ENCODE measurements at regions not wholly inside any gene's neighbourhood (a gene's known extent, or its start where the extent isn't known, plus 50 kb on each side); places are given as distances from the start of the nearest gene placed in this dataset.

DNA sequence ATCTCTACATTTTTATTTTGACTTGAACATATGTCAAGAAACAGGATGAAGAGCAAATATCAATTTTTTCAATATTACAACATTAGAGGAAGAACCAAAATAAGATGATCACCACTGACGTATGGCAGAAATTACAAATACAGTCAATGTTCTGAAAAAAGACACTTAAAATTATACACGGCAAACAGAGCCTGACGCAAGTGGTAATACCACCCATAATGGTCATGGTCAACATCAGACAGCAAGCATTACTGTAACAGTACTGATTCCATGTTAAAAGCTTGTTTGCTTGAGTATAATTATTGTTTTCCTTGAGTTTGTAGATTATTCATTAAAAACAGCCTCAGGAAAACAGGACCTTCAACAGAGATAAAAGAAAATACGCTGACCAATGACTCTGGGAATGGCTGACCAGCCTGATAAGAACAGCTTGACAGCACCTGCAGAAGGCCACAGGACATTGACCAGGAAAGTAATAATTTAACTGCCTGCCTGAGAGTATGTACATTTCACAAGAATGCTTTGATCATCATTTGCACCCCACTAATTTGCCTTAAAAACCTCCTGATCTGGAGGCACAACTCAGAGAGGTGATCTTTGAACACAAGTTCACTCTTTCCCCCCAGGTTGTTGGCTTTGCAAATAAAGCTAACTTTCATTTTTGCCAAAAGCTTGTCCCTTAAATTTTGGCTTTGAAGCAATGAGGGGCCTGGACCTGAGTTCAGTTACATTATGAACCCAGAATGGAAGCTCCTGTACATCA, 187.3 kb downstream of the IPO8 start:
- H3K4me3 ChIP-seq (ENCODE audit: low read depth, low read length), result no peak overlapping the region

DNA sequence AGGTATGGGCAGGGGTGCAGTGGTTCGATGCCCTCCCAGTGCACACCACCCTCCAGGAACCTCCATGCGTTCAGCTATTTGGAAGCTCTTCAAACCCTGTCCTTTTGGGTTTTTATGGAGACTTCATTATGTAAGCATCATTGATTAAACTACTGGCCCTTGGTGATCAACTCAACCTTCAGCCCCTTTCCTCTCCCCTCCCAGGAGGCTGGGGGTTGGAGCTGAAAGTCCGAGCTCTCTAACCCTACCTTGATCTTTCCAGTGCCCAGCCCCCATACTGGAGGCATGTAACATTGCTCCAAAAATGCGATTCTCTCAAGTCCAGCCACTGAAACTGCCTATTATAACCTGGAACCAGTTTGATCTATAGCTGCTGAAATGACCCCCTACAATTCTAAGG, 188.1 kb downstream of the IPO8 start:
- H3K4me3 ChIP-seq (ENCODE audit: low read depth, low read length), result no peak overlapping the region

DNA sequence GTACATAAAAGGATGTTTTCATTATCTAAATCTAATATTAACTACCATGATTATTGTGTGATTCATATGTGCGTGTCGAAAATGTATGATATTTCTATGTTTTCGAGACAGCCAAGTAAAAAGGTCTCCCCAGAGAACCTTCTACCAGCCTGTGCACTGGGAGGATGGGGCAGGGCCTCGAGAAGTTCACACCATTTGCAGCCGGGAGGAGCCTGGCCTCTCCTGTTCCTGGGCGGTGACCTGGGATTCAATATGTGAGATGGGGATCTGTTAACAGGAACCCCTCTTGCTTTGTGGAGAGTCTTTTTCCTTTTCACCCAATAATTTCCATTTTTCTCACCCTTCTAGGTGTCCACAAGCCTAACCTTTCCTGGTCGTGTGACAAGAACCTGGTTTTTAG, 189.3 kb downstream of the IPO8 start:
- no peak overlapping the region for H3K4me3 ChIP-seq (ENCODE audit: low read depth, low read length)

DNA sequence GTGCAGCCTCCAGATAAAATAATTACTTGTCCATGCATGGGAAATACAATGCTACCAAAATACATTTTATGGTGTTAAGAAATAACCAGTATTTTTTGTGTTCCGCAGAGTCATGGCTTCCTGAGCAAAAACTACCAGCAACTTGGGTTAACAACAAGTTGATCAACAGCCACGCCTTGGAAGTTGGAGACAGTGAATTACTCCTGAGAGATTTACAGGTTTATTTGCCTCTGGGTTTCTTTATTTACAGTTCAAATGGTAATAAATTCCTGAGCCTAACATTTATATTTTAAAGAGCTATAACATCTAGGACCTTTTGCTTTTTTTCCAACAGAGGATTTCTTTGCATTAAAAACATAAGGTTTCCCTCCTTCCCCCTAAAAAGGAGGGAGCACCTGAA, 194.0 kb downstream of the IPO8 start:
- H3K4me3 ChIP-seq (ENCODE audit: low read depth, low read length), result no peak overlapping the region

DNA sequence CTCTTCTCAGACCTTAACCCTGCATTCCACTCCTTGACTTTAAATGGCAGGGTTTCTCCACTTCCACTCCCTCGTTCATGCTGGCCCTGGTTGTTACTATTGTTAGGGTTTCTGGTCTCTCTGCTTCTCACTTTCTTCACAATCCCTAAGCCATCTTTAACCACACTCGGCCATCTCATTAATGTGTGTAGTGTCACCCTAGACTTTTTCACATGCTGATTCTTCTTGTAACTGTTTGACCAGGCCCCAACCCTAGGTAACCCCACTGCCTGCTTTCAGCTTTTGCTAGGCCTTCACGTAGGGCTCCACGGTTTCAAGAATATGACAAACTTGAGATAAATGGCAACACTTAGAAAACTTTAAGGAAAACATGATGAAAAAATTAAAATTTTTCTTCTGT, 195.1 kb downstream of the IPO8 start:
- H3K4me3 ChIP-seq (ENCODE audit: low read depth, low read length), result no peak overlapping the region

DNA sequence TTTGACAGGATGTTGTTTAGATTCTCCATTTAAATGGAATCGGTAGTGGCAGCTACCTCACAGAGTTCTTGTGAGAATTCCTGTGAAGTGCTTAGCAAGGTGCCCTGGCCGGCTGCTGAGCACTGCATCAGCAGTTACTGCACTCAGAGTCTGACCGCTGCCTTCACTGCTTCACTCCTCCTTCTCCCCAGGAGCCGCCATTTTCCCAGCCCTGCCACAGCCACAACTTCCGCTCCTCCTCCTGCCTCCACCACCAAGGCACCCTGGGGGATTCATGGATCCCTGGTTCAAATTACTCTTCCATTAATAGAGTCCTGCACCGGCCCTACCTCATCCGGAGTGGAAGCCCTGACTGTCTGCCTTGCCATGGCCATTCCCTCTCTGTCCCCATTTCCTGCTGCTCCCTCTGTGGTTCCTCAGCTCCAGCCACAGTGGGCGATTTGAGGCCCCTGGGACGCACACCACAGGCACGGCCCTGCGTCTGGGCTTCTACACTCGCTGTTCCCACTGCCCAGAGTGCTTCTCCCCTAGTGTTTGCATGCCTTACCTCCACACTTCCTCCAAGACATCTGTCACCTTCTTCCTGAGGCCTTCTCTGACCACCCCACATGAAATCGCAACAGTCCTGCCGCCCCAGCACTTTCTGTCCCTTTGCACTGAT, 210.3 kb downstream of the IPO8 start:
- H3K4me3 ChIP-seq (ENCODE audit: low read depth, low read length), result no peak overlapping the region

DNA sequence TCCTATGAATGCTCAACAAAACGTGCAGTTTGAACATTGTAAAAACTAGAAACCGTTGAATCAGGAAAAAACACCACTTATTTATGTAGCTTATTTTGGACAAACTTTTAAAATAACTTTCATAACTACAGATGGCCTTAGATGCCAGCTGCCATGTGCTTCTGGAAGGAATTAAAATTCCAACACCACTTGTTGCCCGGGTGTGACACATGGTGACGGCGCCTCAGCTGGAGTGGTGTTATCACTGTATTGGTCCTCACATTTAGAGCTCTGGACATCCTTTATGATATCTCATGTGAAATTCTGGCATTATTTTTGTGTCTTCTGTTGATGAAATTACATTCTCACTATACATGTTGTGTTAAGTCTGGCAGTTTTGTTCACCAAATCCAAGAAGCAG, 211.0 kb downstream of the IPO8 start:
- no peak overlapping the region for H3K4me3 ChIP-seq (ENCODE audit: low read depth, low read length)

DNA sequence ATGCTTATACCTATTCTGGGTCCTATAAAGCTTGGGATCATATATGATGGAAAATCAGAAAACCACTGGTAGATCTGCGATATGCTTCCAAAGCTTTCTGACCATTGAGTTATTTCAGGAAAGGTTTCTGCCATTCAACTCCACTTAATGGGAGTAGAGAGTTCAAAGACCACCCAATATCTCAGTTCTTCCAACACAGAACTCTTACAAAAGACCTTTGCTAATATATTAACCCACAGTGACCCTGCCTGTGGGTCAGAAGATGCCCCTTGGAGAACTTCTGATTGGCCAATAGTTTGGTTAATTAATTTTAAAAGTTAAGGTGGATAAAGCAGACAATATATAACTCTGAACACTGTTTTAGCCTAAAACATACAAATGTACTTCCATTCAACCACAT, 213.0 kb downstream of the IPO8 start:
- H3K4me3 ChIP-seq (ENCODE audit: low read depth, low read length), result no peak overlapping the region

DNA sequence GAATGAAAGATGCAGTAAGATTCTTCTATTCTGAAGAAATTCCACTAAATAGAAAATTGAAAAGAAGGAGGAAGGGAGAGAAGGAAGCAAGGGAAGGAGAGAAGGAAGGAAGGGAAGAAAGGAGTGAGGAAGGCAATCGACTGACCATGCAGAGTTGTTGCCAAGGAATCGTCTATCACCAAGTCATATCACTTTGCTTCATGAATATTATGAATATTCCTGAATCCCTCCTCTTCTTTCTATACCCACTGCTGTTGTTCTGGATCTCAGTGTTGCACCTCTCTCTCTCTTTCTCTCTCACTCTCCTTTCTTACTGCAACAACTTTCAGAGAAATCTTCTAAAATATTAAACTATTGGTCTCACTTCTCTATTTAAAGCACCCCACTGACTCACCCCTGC, 222.4 kb downstream of the IPO8 start:
- H3K4me3 ChIP-seq (ENCODE audit: low read depth, low read length), result no peak overlapping the region

DNA sequence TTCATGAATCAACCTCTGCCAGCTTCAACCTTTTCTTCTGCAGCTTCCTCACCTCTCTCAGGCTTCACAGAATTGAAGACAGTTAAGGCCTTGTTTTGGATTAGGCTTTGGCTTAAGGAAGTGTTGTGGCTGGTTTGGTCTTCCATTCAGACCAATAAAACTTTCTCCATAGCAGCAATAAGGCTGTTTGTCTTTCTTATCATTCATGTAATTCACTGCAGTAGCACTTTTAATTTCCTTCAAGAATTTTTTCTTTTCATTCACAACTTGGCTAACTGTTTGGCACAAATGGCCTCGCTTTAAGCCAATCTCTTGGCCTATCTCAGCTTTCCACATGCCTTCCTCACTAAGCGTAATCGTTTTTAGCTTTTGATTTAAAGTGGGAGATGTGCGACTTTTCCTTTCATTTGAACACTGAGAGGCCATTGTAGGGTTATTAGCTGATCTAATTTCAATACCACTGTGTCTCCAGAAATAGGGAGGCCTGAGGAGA, 229.5 kb downstream of the IPO8 start:
- no peak overlapping the region for H3K4me3 ChIP-seq (ENCODE audit: low read depth, low read length)

DNA sequence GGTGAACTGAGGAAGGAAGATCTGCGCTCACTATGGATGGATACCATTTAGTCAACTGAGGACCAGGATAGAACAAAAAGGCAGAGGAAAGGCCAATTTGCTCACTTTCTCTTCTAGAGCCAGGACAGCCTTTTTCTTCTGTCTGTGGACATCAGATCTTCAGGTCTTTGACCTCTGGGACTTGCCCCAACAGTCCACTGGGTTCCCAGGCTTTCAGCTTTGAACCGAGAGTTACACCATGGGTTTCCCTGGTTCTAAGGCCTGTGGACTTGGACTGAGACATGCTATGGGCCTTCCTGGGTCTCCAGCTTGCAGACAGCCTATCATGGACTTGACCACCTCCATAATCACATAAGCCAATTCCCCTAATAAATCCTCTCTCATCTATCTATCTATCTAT, 232.0 kb downstream of the IPO8 start:
- H3K4me3 ChIP-seq (ENCODE audit: low read depth, low read length), result no peak overlapping the region

DNA sequence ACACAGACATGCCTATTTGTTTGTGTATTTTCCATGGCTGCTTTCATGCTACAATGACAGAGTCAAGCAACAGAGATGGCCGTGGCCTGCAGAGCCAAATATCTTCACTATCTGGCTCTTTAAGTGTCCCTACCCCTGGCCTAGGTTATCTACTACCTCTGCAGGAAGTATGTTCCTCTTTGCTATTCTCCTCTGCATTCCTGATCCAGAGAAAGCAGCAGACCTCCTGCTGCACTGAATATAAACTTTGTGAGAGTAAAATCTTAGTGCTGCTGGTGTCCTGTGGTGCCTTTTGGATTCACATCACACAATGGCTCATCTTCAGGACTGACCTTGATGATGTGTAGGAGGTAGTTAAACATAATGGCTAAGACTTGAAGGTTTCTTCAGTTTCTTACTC, 233.4 kb downstream of the IPO8 start:
- H3K4me3 ChIP-seq (ENCODE audit: low read depth, low read length), result no peak overlapping the region

DNA sequence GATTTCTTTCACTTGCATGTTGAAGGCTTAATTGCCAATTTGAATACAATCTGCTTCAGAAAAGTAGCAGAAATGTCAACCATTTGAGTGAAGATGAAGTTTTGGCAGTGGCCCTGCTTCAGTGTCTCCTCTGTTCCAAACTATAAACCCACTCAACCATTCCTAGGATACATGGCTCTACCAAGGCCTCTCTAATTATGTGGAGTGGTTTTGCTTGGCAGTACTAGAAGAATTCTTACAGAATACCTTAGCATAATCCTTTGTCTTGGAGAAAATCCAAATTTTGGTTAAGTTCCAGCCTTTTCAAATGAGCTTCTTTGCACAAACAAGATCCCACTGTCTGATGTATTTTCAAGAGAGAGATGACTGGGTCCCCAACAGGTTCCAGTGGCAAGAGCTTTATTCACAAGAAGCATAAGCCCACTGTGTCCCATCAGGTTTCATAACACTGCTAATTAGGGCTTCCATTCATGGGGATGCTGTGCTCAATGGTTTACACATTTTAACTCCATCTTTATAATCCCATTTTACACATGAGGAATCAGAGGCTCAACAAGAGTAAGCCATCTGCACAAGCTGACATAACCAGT, 234.5 kb downstream of the IPO8 start:
- H3K4me3 ChIP-seq (ENCODE audit: low read depth, low read length), result no peak overlapping the region

DNA sequence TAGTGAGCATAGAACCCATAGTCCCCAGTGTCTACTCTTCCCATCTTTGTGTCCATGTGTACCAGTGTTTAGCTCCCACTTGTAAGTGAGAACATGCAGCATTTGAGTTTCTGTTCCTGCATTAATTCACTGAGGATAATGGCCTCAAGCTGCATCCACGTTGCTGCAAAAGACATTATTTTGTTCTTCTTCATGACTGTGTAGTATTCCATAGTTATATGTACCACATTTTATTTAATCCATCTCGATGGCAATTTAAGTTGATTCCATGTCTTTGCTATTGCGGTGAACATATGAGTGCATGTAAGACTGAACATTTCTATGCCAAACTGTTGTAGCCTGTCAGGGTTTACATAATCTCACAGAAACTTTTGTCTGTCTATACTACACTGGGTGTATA, 237.2 kb downstream of the IPO8 start:
- H3K4me3 ChIP-seq (ENCODE audit: low read depth, low read length), result no peak overlapping the region

DNA sequence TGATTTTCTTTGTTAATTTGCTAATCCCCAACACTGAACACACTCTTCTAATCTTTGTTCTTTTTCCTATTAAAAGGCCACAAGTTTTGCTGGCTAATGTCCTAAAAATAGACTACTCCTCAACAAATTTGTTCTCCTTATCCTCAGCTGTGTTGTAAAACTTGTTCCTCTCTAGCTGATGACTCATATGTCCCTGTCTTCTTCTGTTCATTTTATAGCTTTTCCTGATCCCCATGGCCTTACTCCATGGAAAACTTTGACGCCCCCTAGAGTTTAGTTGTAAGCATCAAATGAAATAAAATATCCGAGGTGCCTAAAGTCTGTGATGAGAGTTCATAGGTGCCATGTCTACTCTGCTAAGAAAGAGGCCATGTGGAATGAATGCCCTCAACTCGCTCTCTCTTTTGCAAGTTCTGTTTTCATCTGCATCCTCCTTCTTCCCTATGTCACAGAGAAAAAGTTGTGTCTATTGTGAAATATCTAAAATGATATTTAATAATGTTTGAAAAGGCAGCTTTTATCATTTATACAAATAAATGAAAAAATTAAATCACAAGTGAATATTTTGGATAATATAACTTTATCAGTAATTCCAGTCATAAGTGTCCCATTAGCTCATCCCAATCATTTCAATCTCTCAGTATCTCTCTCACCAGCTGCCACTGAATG, 237.9 kb downstream of the IPO8 start:
- H3K4me3 ChIP-seq (ENCODE audit: low read depth, low read length), result no peak overlapping the region

DNA sequence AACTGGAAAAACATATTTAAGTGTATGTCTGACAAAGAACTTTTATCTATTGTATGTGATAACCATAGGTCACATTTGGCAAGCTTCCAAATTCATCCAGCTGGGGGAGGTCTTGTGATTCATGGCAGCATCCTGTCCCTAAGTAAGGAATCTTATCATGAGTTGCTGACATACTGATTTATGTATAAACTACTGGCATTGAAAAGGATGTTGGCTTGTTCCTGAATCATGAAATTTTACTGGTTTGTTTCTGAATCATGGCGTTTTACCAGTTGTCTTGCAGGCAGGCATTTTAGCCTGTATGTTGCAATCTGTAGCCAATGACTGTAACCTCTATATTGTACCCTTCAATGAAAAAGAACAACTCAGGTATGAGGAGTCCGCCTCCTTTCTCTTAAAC, 244.8 kb downstream of the IPO8 start:
- no peak overlapping the region for H3K4me3 ChIP-seq (ENCODE audit: low read depth, low read length)

DNA sequence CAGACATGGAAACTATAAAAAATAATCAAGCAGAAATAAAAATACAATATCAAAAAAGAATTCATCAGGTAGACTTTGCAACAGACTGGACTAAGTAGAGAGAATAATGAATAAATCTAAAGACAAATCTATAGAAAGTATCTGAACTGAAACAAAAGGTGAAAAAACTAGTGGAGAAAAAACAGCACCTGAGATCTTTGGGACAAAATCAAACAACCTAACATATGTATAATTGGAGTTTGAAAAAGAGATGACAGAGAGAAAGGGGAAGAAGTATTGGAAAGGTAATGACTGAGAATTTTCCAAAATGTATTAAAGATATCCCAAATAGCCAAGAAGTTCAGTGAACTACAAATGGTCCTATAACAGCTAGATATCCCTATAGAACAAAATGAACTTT, 245.4 kb downstream of the IPO8 start:
- no peak overlapping the region for H3K4me3 ChIP-seq (ENCODE audit: low read depth, low read length)

DNA sequence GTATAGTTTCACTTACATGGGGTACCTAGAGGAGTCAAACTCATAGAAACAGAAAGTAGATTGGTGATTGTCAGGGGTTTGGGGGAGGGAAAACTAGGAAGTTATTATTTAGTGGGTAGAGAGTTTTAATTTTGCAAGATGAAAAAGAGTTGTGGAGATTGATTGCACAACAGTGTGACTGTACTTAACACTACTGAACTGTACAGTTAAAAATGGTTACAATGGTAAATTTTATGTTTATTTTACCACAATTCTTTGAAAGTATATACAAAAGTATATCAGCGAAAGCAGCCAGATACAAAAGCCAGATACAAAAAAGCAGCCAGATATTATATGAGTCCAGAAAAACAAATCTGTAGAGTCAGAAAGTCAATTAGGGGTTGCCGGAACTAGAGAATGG, 247.6 kb downstream of the IPO8 start:
- no peak overlapping the region for H3K4me3 ChIP-seq (ENCODE audit: low read depth, low read length)

DNA sequence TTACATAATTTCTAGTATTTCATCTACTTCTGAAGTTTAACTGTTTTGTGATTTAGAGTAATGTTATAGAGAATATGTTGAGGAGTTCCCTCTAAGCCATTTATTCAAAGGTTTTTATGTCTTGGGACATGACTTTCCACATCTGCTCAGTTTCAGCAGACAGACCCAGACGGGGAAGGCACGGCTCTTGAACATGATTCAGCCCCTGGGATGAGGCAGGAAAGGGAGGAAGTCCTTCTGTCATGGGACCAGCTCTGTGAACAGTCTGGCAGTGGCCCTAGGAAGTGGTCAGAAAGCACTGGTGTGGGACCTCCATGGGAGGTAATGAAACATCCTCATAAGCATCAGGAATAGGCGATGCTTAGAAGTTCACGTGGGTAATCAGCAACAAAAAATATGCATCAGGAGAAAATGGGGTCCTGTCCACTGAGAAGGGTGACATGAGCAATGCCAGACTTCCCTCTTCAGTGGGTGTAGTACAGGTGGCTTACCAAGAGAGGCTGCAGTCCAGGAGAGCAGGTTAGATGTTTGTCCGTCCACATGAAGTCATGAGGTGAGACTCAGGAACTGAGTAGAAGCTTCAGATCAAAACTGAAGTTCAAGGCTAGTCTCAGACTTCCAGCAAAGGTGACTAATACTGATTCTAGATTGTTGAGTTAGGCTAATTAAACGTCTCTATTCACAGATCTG, 248.5 kb downstream of the IPO8 start:
- no peak overlapping the region for H3K4me3 ChIP-seq (ENCODE audit: low read depth, low read length)

DNA sequence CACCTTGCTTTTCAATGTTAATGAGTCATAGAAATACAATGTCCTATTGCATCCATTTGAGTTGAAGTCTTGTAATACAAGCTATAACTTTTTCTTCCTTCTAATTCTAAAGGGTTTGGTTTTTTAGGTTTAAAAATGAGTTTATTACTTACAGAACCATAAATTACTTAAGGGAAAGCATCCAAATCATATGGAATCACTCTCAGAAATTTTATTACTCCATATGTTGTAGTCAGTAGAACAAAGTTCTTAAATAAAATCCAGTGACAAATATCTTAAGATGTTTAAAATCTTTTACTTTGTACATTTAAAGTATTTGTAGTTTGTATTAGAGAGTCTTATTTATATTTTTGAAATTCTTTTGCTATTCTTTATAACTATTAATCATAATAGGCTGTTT, 253.2 kb downstream of the IPO8 start:
- H3K4me3 ChIP-seq (ENCODE audit: low read depth, low read length), result no peak overlapping the region
